ENCODE measurements at regions not wholly inside any gene's neighbourhood (a gene's known extent, or its start where the extent isn't known, plus 50 kb on each side); places are given as distances from the start of the nearest gene placed in this dataset.

DNA sequence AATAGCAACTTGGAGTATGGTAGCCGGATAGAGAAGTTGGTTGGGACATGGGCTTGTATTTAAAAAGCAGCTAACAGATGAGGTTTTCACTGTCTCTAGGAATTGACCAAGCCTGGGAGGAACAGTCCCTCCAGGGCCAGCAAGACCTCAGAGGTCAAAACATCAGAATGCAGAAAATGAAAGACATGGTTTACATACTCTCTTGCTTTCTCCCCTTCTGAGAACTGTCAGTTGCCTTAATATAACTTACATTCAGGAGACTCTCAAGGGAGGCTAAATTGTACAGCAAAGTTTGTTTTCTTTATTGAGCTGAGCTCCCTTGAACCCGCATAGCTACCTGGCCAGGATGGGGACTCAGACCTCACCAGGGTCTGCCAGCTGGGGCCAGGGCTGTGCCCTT lies 179.3 kb downstream of the GAS1 start:
- TF ChIP-seq, protein P1, sequence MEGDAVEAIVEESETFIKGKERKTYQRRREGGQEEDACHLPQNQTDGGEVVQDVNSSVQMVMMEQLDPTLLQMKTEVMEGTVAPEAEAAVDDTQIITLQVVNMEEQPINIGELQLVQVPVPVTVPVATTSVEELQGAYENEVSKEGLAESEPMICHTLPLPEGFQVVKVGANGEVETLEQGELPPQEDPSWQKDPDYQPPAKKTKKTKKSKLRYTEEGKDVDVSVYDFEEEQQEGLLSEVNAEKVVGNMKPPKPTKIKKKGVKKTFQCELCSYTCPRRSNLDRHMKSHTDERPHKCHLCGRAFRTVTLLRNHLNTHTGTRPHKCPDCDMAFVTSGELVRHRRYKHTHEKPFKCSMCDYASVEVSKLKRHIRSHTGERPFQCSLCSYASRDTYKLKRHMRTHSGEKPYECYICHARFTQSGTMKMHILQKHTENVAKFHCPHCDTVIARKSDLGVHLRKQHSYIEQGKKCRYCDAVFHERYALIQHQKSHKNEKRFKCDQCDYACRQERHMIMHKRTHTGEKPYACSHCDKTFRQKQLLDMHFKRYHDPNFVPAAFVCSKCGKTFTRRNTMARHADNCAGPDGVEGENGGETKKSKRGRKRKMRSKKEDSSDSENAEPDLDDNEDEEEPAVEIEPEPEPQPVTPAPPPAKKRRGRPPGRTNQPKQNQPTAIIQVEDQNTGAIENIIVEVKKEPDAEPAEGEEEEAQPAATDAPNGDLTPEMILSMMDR (conservative IDR thresholded peaks at IDR 0.05) = no peak
- no peak for TF ChIP-seq EZH2 (IDR thresholded peaks at IDR 0.05; ENCODE audit: low read depth)

All from PC-9 (cell line).